Mesothelial cell of epicardium (in vitro differentiated cells): ENCODE measurements at regions not wholly inside any gene's neighbourhood (a gene's known extent, or its start where the extent isn't known, plus 50 kb on each side); places are given as distances from the start of the nearest gene placed in this dataset.

Experiments used
- DNase-seq, 2 experiments: peaks; one replicate each; pipeline ENCODE4 v3.0.0; 2021; ENCODE audit warnings: low spot score in 2 of 2; ENCODE audit not compliant: unreplicated experiment in 2 of 2
- H3K27ac Mint-ChIP-seq: 2 replicates; pipeline ENCODE4 v1.8.0; 2021; ENCODE audit warnings: mixed read lengths
- H3K27me3 Mint-ChIP-seq: 2 replicates; pipeline ENCODE4 v1.8.0; 2021; ENCODE audit warnings: low read depth, mixed read lengths
- H3K36me3 Mint-ChIP-seq: 2 replicates; pipeline ENCODE4 v1.8.0; 2021; ENCODE audit warnings: mixed read lengths
- H3K4me1 Mint-ChIP-seq: 2 replicates; pipeline ENCODE4 v1.8.0; 2021; ENCODE audit warnings: mixed read lengths
- H3K4me3 Mint-ChIP-seq: 2 replicates; pipeline ENCODE4 v1.8.0; 2021; ENCODE audit warnings: mild to moderate bottlenecking, moderate library complexity, mixed read lengths
- H3K9me3 Mint-ChIP-seq: 2 replicates; pipeline ENCODE4 v1.8.0; 2021; ENCODE audit warnings: mixed read lengths
- TF ChIP-seq, protein P1 (sequence below): fragments of 200-600 bp; sonication (generic); IDR thresholded peaks from one replicate; pipeline ENCODE4 v1.5.0; 2021; ENCODE audit warnings: antibody characterized with exemption; ENCODE audit not compliant: unreplicated experiment

DNA sequence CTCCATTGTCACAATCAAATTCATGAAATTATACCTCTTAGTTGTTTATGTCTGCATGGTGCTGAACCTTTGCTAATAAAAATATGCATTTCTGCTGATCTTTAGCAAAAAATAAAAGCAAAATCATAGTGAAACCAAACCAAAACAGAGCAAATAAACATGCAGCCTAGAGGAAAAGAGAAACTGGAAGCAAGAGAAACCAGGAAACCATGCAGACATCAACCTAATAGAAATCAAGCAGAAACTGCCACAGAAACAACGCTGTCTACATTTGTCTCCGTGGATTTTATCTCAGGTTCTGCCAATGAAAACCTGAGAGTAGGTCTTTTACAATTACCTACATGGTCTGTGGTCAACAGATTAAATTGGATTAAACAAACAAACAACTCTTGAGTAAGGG is 173.7 kb downstream of the SYT10 start:
- no peak overlapping the region for H3K4me3 Mint-ChIP-seq
- H3K27me3 Mint-ChIP-seq: no peaks in the 10 kb centered on the region
- peaks cover 3% of the 10 kb centered on the region for H3K36me3 Mint-ChIP-seq
- no peak for DNase-seq
- peak overlapping the region; percentile 58 for H3K27ac Mint-ChIP-seq
- peaks cover 24% of the 10 kb centered on the region for H3K4me1 Mint-ChIP-seq
- peaks cover 28% of the 10 kb centered on the region for H3K9me3 Mint-ChIP-seq
- TF ChIP-seq, protein P1, sequence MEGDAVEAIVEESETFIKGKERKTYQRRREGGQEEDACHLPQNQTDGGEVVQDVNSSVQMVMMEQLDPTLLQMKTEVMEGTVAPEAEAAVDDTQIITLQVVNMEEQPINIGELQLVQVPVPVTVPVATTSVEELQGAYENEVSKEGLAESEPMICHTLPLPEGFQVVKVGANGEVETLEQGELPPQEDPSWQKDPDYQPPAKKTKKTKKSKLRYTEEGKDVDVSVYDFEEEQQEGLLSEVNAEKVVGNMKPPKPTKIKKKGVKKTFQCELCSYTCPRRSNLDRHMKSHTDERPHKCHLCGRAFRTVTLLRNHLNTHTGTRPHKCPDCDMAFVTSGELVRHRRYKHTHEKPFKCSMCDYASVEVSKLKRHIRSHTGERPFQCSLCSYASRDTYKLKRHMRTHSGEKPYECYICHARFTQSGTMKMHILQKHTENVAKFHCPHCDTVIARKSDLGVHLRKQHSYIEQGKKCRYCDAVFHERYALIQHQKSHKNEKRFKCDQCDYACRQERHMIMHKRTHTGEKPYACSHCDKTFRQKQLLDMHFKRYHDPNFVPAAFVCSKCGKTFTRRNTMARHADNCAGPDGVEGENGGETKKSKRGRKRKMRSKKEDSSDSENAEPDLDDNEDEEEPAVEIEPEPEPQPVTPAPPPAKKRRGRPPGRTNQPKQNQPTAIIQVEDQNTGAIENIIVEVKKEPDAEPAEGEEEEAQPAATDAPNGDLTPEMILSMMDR: no peak

DNA sequence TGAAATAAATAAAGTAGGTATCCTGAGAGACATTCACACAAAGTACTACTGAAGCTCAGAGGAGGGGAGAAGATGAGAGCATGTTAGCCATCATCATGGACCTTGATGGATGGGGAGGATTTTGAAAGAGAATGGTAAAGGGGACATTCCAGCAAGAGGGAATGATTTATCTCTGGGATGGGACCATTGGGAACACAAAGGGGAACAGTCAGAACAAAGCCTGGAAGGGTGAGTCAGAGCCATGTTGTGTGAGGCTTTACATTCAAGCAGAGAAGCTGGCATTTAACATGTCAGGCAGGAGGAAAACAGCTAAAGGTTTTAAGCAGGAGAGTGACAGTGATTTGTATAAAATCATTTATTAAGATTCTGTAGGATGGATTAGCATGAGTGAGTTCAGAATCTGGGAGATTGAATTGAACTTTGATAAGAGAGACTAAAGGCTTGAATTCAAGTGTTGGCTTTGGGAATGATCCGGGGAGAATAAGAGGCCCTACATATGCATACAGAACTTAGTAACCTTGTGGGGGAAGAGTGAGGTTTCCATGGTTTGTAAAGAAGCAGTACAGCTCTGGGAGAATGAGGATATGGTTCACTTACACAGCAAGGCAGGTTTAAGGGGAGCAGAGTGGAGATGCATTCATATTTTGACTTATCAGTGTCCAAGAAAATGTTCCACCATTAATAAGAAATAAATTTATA is 174.4 kb downstream of the SYT10 start:
- no peak for DNase-seq

DNA sequence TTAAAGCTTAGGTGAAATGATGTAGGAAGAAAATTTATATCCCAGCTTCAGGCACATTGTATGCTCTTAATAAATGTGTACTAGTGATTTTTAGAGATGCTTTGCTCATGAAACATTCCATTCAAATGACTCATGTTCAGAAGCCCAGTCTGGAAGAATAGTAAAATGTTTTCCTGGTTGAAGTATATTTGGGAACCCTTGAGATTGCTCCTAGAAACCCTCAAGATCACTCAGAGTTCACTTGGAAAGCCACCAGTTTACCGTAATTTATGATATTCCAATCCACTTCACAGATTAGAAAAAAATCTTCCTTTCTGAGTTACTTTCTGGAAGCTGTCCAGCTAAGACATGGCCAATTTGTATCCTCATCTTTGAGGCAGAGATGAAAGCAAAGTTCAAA is 186.4 kb downstream of the SYT10 start:
- Mint-ChIP-seq H3K9me3 (no peaks in the 10 kb centered on the region), H3K4me3 (no peak overlapping the region), H3K27ac (peak overlapping the region; percentile 78), H3K36me3 (no peaks in the 10 kb centered on the region), H3K4me1 (peaks cover 31% of the 10 kb centered on the region), H3K27me3 (no peaks in the 10 kb centered on the region)
- TF ChIP-seq, protein P1: no peak
- DNase-seq: no peak

More for the DNA sequence above, 174.4 kb downstream of the SYT10 start:
- peaks cover 29% of the 10 kb centered on the region for H3K9me3 Mint-ChIP-seq
- peaks cover 3% of the 10 kb centered on the region for H3K36me3 Mint-ChIP-seq
- TF ChIP-seq, protein P1: no peak
- H3K4me3 Mint-ChIP-seq: no peak overlapping the region
- H3K27ac Mint-ChIP-seq: no peak overlapping the region
- H3K27me3 Mint-ChIP-seq: no peaks in the 10 kb centered on the region
- peaks cover 24% of the 10 kb centered on the region for H3K4me1 Mint-ChIP-seq

DNA sequence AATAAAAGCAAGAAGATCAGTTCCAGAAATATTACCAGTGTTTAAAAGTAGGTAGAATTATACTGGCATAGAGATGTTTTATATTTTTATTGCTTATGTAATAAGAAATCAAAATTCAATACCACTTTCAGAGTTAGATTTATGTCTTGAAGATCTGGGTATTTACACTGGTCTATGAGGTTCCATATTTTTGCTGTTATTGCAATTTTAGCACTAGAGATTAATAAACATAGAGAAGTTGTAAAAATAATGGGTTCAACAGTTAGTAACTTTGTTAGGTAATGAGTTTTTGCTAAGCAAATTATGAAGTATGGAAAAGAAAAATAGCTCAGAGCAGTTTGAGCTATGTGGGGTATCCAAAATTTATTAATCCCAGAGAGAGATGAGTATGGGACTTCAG is 188.1 kb downstream of the SYT10 start:
- no peak for DNase-seq
- Mint-ChIP-seq H3K36me3 (no peaks in the 10 kb centered on the region), H3K27me3 (no peaks in the 10 kb centered on the region), H3K4me3 (no peak overlapping the region), H3K4me1 (peaks cover 38% of the 10 kb centered on the region), H3K9me3 (no peaks in the 10 kb centered on the region), H3K27ac (no peak overlapping the region)
- TF ChIP-seq, protein P1: no peak

DNA sequence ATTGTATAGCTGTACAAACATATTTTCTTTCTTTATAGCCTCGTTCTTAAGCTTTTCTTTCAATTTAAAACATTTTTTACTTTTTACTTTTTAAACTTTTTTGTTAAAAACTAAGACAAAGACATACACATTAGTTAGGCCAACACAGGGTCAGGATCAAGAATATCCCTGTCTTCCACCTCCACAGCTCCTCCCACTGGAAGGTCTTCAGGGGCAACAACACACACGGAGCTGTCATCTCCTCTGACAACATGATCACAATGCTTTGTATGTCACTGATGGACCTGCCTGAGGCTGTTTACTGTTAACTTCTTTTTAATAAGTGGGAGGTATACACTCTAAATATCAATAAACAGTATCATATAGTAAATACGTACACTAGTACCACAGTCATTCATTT is 191.3 kb downstream of the SYT10 start:
- no peak for DNase-seq
- H3K9me3 Mint-ChIP-seq: peaks cover 5% of the 10 kb centered on the region
- H3K27ac Mint-ChIP-seq: peak overlapping the region; percentile 30
- no peak overlapping the region for H3K4me3 Mint-ChIP-seq
- TF ChIP-seq, protein P1: no peak
- H3K4me1 Mint-ChIP-seq: peaks cover 31% of the 10 kb centered on the region
- H3K36me3 Mint-ChIP-seq: peaks cover 4% of the 10 kb centered on the region
- H3K27me3 Mint-ChIP-seq: no peaks in the 10 kb centered on the region

DNA sequence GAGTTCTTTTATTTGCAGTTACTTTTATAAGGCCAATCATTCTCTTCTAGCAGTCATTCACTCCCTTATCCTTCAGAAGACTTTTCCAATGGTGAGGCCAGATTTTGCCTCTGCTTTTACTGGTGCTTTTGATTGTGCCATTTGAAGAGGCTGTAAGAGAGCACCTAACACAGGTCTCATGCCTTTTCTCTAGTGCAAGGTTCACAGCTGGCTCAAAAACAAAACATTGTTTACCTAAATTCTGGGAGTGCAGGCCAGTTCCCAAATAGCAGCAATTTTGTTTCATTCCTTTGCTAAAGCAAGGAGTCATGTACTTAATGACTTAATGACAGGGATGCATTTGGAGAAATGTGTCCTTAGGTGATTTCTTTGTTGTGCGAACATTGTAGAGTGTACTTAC is 192.0 kb downstream of the SYT10 start:
- peaks cover 4% of the 10 kb centered on the region for H3K36me3 Mint-ChIP-seq
- no peak overlapping the region for H3K27ac Mint-ChIP-seq
- H3K9me3 Mint-ChIP-seq: peaks cover 5% of the 10 kb centered on the region
- H3K4me3 Mint-ChIP-seq: no peak overlapping the region
- no peak for DNase-seq
- H3K4me1 Mint-ChIP-seq: peaks cover 24% of the 10 kb centered on the region
- TF ChIP-seq, protein P1: no peak
- no peaks in the 10 kb centered on the region for H3K27me3 Mint-ChIP-seq
